ENCODE measurements at regions not wholly inside any gene's neighbourhood (a gene's known extent, or its start where the extent isn't known, plus 50 kb on each side); places are given as distances from the start of the nearest gene placed in this dataset.

DNA sequence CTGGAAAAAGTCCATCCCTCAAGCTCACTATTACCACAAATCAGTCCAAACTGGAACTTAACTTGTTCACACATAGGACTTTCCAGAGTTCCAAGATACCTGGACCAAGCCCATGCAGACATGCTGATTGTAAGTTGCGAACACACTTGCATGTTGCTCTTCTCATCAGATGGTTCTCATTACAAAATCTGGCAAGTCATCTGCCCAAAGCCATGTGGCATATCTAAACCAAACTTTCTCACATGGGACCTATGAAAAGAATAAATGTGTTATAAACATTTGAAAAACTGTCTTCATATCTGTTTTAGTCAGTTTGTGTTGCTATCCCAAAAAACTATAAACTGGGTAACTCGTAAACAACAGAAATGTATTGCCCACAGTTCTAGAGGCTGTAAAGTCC lies 58.8 kb upstream of the MKLN1 start (continued):
- TF ChIP-seq, protein P1, sequence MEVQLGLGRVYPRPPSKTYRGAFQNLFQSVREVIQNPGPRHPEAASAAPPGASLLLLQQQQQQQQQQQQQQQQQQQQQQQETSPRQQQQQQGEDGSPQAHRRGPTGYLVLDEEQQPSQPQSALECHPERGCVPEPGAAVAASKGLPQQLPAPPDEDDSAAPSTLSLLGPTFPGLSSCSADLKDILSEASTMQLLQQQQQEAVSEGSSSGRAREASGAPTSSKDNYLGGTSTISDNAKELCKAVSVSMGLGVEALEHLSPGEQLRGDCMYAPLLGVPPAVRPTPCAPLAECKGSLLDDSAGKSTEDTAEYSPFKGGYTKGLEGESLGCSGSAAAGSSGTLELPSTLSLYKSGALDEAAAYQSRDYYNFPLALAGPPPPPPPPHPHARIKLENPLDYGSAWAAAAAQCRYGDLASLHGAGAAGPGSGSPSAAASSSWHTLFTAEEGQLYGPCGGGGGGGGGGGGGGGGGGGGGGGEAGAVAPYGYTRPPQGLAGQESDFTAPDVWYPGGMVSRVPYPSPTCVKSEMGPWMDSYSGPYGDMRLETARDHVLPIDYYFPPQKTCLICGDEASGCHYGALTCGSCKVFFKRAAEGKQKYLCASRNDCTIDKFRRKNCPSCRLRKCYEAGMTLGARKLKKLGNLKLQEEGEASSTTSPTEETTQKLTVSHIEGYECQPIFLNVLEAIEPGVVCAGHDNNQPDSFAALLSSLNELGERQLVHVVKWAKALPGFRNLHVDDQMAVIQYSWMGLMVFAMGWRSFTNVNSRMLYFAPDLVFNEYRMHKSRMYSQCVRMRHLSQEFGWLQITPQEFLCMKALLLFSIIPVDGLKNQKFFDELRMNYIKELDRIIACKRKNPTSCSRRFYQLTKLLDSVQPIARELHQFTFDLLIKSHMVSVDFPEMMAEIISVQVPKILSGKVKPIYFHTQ (CRISPR knock-in tag; IDR thresholded peaks at IDR 0.05): no peak
- TF ChIP-seq ZNF121 (CRISPR knock-in tag; IDR thresholded peaks at IDR 0.05) (no peak), JAZF1 (CRISPR knock-in tag; IDR thresholded peaks at IDR 0.05) (no peak), ZNF317 (CRISPR knock-in tag; IDR thresholded peaks at IDR 0.05; ENCODE audit: borderline replicate concordance, low read depth) (no peak), NR1H2 (CRISPR knock-in tag; IDR thresholded peaks at IDR 0.05) (no peak), ZNF396 (CRISPR knock-in tag; IDR thresholded peaks at IDR 0.05; ENCODE audit: borderline replicate concordance) (no peak), SOX15 (CRISPR knock-in tag; IDR thresholded peaks at IDR 0.05) (no peak), ELF4 (CRISPR knock-in tag; IDR thresholded peaks at IDR 0.05; ENCODE audit: low read depth) (no peak), PRDM15 (CRISPR knock-in tag; IDR thresholded peaks at IDR 0.05) (no peak)
- TF ChIP-seq, protein P2, sequence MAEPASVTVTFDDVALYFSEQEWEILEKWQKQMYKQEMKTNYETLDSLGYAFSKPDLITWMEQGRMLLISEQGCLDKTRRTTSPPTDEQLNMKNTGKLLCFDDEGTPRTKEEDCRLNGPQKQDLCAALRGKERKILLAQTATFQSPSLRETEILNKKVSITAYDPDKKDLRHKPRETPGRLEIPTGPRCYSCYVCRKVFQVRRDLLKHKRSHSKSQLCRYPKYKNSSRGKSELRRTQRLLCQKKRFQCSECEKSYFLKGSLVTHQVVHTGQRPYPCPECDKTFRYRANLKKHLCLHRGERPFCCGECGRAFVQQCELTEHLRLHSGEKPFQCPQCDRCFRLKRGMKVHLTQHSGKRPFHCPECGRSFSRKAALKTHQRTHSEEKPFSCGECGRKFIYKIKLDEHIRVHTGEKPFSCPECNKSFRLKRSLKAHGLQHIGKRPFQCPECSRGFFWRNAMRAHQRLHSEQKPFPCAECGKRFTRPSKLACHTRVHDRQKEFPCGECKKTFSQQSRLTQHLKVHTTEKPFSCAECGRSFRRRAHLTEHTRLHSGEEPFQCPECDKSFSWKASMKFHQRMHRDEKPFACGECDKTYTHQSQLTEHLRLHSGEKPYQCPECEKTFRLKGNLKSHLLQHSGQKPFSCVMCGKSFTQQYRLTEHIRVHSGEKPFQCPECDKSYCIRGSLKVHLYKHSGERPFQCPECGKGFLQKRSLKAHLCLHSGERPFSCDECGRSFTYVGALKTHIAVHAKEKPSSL (CRISPR knock-in tag; conservative IDR thresholded peaks at IDR 0.05): no peak

GRCh38 chr7:131272086-131272485 lies 55.6 kb upstream of the MKLN1 start:
- Mint-ChIP-seq H3K27me3 (ENCODE audit: low read depth) (no peaks in the 10 kb centered on the region), H3K9me3 (peaks cover 14% of the 10 kb centered on the region), H3K4me1 (no peaks in the 10 kb centered on the region), H3K27ac (no peak overlapping the region), H3K4me3 (no peak overlapping the region), H3K36me3 (no peaks in the 10 kb centered on the region; the same call in 1 of the 2 replicates)
- DNase-seq (ENCODE audit: low spot score) (no peak), ATAC-seq (no peak)
- CTCF ChIA-PET: no interaction called here
- POLR2A ChIA-PET: no interaction called here
- TF ChIP-seq ARID4B (CRISPR knock-in tag; IDR thresholded peaks at IDR 0.05; ENCODE audit: borderline replicate concordance) (no peak), ZNF317 (CRISPR knock-in tag; IDR thresholded peaks at IDR 0.05; ENCODE audit: borderline replicate concordance, low read depth) (no peak), CREB1 (CRISPR knock-in tag; IDR thresholded peaks at IDR 0.05) (no peak), NFATC4 (CRISPR knock-in tag; IDR thresholded peaks at IDR 0.05) (no peak), AFF4 (CRISPR knock-in tag; IDR thresholded peaks at IDR 0.05; ENCODE audit: borderline replicate concordance) (no peak), ZNF138 (CRISPR knock-in tag; conservative IDR thresholded peaks at IDR 0.05) (no peak), NFYB (CRISPR knock-in tag; conservative IDR thresholded peaks at IDR 0.05; ENCODE audit: low read depth) (no peak)
- TF ChIP-seq, protein P1 (CRISPR knock-in tag; IDR thresholded peaks at IDR 0.05): no peak

Measured in WTC11 (cell line).